Body of pancreas (tissue), 4 donors: ENCODE measurements at regions not wholly inside any gene's neighbourhood (a gene's known extent, or its start where the extent isn't known, plus 50 kb on each side); places are given as distances from the start of the nearest gene placed in this dataset.

Source experiments
- POLR2A ChIP-seq, 3 donors: fragments of 450-650 bp; IDR thresholded peaks; one replicate each; pipeline ENCODE4 v1.6.1; 2016; ENCODE audit warnings: antibody characterized with exemption in 3 of 3, mild to moderate bottlenecking in 2 of 3
- TF ChIP-seq, protein P1 (sequence below), 7 experiments: fragments of 450-650 bp in 4 of 7; fragments of 200-600 bp in 3 of 7; sonication (generic) in 3 of 7; IDR thresholded peaks; one replicate each; pipeline ENCODE4 v1.5.1; 2016 to 2019; ENCODE audit warnings: antibody characterized with exemption in 7 of 7

- TF ChIP-seq, protein P1, sequence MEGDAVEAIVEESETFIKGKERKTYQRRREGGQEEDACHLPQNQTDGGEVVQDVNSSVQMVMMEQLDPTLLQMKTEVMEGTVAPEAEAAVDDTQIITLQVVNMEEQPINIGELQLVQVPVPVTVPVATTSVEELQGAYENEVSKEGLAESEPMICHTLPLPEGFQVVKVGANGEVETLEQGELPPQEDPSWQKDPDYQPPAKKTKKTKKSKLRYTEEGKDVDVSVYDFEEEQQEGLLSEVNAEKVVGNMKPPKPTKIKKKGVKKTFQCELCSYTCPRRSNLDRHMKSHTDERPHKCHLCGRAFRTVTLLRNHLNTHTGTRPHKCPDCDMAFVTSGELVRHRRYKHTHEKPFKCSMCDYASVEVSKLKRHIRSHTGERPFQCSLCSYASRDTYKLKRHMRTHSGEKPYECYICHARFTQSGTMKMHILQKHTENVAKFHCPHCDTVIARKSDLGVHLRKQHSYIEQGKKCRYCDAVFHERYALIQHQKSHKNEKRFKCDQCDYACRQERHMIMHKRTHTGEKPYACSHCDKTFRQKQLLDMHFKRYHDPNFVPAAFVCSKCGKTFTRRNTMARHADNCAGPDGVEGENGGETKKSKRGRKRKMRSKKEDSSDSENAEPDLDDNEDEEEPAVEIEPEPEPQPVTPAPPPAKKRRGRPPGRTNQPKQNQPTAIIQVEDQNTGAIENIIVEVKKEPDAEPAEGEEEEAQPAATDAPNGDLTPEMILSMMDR (IDR thresholded peaks at IDR 0.05) = no peak
- TF ChIP-seq POLR2A (IDR thresholded peaks at IDR 0.05) = no peak
Observed at GRCh38 chr20:55273149-55273548, 732.2 kb downstream of the CBLN4 start.
